GM18507 (cell line): ENCODE measurements at regions not wholly inside any gene's neighbourhood (a gene's known extent, or its start where the extent isn't known, plus 50 kb on each side); places are given as distances from the start of the nearest gene placed in this dataset.

Experiments used
- DNase-seq: peaks from one replicate; pipeline ENCODE4 v3.0.0; 2011; ENCODE audit warnings: low read depth; ENCODE audit not compliant: insufficient read length; ENCODE audit errors: extremely low spot score
- FAIRE-seq: peaks from 2 replicates; lab custom pipeline; 2011; peaks lifted over from hg19 to GRCh38; lab: Jason Lieb, UNC

DNA sequence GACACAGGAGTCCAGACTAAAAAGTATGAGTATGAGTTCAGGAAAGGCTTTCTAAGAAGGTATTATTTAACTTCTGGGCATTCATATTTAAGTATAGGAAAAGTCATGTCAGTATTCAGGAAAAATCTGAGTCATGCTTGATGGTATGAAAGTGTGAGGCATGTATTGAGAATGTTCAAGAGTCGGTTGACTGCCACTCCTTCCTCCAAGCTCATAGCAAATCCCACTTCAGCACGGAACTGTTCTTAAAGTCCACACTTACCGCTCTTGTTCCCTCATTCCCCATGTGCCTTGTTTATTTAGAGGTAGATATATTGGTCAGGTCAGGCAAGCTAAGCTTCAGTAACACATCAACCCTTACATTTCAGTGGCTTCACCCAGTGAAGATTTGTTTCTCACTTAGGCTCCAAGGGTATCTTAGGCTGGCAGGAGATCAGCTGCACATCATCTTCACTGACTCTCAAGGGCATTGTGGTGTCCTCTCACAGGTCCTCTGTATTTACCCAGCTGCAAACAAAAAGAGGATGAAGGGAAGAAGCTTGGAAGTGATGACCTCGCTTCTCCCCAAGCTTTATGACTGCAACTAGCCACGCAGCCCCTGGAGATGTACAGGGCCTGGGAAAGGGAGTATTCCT is 1189.2 kb downstream of the EFNB2 start:
- no peak for DNase-seq

DNA sequence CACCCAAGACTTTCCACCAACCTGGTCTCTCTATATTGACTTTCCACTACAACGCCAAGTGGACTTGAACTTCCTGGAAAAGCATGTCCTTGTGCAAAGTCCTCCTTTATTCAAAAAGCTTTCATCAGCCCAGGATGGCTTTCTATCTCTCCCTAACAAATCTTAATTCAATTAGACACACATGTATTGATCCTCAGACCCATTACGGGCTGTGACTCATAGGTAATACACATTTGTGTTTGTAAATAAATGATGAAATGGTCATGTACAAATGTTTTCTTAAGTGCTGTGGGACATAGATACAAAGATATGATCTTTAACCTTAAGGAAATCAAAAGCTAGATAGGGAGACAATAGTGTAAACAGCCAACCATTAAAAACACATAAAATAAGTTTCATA is 1189.7 kb downstream of the EFNB2 start:
- no peak for FAIRE-seq
- DNase-seq, result no peak

More for the DNA sequence above, 1189.2 kb downstream of the EFNB2 start:
- FAIRE-seq, result no peak

GRCh38 chr13:105345131-105345530 is 1190.3 kb downstream of the EFNB2 start:
- FAIRE-seq, result no peak

GRCh38 chr13:105343134-105343806 is 1192.2 kb downstream of the EFNB2 start:
- FAIRE-seq (no peak), DNase-seq (no peak)

More at GRCh38 chr13:105345131-105345530, 1190.3 kb downstream of the EFNB2 start:
- DNase-seq, result no peak

- FAIRE-seq (no peak), DNase-seq (no peak)
Measured at GRCh38 chr13:105342281-105342820, 1193.1 kb downstream of the EFNB2 start.

GRCh38 chr13:105341758-105342157 is 1193.7 kb downstream of the EFNB2 start:
- no peak for FAIRE-seq

GRCh38 chr13:105341256-105341655 is 1194.2 kb downstream of the EFNB2 start:
- no peak for FAIRE-seq
- no peak for DNase-seq

More at GRCh38 chr13:105341758-105342157, 1193.7 kb downstream of the EFNB2 start:
- DNase-seq, result no peak

DNA sequence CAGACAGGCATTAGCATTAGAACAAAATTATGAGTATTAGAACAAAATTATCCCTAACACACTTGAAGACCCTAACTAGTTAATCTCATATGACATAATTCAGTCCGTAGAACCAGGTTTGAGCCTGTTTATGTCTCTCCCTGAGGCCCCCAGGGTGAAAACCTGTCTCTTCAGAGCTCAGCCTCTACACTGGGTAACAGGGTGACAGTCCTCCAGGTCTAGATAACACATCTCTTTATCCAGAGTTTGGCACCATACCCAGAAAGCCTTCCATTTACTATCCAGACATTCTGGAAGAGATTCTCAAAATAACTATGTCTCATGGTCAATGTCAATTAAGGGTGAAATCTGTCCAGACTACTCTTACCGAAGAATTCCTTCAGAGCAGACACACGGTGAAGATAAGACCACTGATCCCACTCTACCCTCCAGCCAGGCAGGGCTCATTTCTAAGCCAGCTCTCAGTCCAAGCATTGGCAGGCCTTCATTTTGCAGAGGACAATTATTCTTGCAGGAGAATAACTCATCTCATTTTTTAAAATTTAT is 1195.3 kb downstream of the EFNB2 start:
- DNase-seq (no peak), FAIRE-seq (no peak)

- no peak for FAIRE-seq
Measured at GRCh38 chr13:105338773-105339172, 1196.7 kb downstream of the EFNB2 start.

DNA sequence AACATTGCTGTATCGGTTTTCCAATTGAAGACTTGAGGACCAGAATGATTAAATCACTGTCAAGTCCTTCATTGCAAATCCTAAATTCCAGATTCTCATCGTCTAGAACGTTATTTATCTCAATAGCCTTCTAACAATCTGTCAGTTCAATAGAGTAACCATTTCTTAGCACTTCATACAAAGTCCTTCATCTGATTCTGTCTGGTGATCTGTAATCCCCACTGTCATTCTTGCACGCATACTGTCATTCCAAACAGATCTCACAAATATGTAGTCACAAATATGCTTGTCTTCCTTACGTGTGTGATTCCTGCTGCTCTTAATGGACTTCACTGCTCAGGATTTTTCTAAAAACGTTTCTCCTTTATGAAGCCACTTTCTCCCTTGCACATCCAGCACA is 1197.5 kb downstream of the EFNB2 start:
- FAIRE-seq, result no peak
- DNase-seq, result no peak

More at GRCh38 chr13:105338773-105339172, 1196.7 kb downstream of the EFNB2 start:
- DNase-seq, result no peak

GRCh38 chr13:105336706-105337576 is 1198.5 kb downstream of the EFNB2 start:
- FAIRE-seq (no peak), DNase-seq (no peak)

- FAIRE-seq (no peak), DNase-seq (no peak)
Measured at GRCh38 chr13:105334211-105334610, 1201.3 kb downstream of the EFNB2 start.

GRCh38 chr13:105333416-105333815 is 1202.0 kb downstream of the EFNB2 start:
- no peak for DNase-seq
- no peak for FAIRE-seq

GRCh38 chr13:105329359-105329758 is 1206.1 kb downstream of the EFNB2 start:
- DNase-seq (no peak), FAIRE-seq (no peak)

- DNase-seq (no peak), FAIRE-seq (no peak)
Measured at GRCh38 chr13:105328212-105328611, 1207.2 kb downstream of the EFNB2 start.

- DNase-seq, result no peak
- FAIRE-seq, result no peak
Measured at GRCh38 chr13:105327581-105328126, 1207.8 kb downstream of the EFNB2 start.

DNA sequence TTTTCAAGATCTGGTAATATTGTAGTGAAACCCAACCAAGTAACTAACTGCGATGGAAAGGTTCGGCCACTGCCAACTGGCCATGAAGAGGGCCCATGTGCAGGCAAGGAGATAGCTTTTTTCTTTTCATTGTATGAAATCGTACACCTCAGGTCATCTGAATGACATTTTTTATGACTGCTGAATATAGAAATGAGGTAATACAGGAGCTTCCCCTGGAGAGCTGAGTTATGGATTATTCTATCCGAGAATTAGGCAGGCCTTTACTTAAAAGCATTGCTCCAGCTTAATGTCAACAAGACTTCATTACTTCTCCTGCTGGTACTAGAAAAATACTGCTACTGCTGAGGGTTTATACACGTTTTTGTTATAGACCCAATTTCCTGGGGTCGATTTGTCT is 1215.6 kb downstream of the EFNB2 start:
- no peak for FAIRE-seq

GRCh38 chr13:105316731-105317130 is 1218.7 kb downstream of the EFNB2 start:
- no peak for FAIRE-seq

More for the DNA sequence above, 1215.6 kb downstream of the EFNB2 start:
- no peak for DNase-seq

GRCh38 chr13:105312906-105313305 is 1222.6 kb downstream of the EFNB2 start:
- no peak for FAIRE-seq
- DNase-seq, result no peak

More at GRCh38 chr13:105316731-105317130, 1218.7 kb downstream of the EFNB2 start:
- DNase-seq, result no peak
